Tibial nerve (tissue), 4 donors: ENCODE measurements at regions not wholly inside any gene's neighbourhood (a gene's known extent, or its start where the extent isn't known, plus 50 kb on each side); places are given as distances from the start of the nearest gene placed in this dataset.
"Not testable (repeated sequence)": the region's sequence is repeated elsewhere in the genome, so short reads cannot be mapped to it uniquely, and the experiment has no call there.

ENCODE experiments used
- CTCF ChIP-seq, 5 experiments: fragments of 200-600 bp in 3 of 5; fragments of 450-650 bp in 2 of 5; sonication (generic) in 3 of 5; IDR thresholded peaks; one replicate each; pipeline ENCODE4 v1.5.1; 2016 to 2019; ENCODE audit warnings: antibody characterized with exemption in 5 of 5, mild to moderate bottlenecking in 3 of 5, moderate library complexity in 2 of 5
- EP300 ChIP-seq, 2 donors: sonication (generic); formaldehyde crosslinking; IDR thresholded peaks; one replicate each; pipeline ENCODE4 v1.6.1; 2017; ENCODE audit warnings: antibody characterized with exemption in 2 of 2, mild to moderate bottlenecking in 1 of 2
- POLR2A ChIP-seq, 2 donors: fragments of 450-650 bp; IDR thresholded peaks; one replicate each; pipeline ENCODE4 v1.6.1; 2017; ENCODE audit warnings: antibody characterized with exemption in 2 of 2, mild to moderate bottlenecking in 2 of 2, moderate library complexity in 2 of 2

GRCh38 chr4:166212326-166212725 is 339.3 kb downstream of the TLL1 start:
- TF ChIP-seq CTCF, POLR2A, EP300 (IDR thresholded peaks at IDR 0.05): not testable (repeated sequence)
